ENCODE measurements at regions not wholly inside any gene's neighbourhood (a gene's known extent, or its start where the extent isn't known, plus 50 kb on each side); places are given as distances from the start of the nearest gene placed in this dataset.
"Not testable (repeated sequence)": the region's sequence is repeated elsewhere in the genome, so short reads cannot be mapped to it uniquely, and the experiment has no call there.

DNA sequence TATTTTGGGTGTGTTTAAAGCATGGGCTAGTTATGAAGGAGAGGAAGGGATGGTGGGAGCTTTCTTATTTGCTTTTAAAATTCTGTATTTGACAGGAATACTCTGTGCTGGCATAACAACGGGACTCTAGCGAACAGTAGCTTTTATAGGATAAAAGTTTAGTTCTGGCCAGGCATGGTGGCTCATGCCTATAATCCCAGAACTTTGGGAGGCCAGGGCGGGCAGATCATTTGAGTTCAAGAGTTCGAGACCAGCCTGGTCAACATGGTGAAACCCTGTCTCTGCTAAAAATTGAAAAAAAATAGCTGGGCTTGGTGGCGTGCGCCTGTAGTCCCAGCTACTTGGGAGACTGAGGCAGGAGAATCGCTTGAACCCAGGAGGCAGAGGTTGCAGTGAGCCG lies 71.5 kb upstream of the GADD45A start:
- not testable (repeated sequence) for TF ChIP-seq TAF1, POLR2A, POLR2AphosphoS5 (IDR thresholded peaks at IDR 0.05; ENCODE audit: low read depth, low read length)

Measured in GM12891 (cell line).